SU-DHL-6 (cell line): ENCODE measurements at regions not wholly inside any gene's neighbourhood (a gene's known extent, or its start where the extent isn't known, plus 50 kb on each side); places are given as distances from the start of the nearest gene placed in this dataset.

Experiments
- H2AFZ ChIP-seq: fragments of 200-600 bp; sonication (generic); 2 replicates; pipeline ENCODE4 v1.6.1; 2014; ENCODE audit warnings: low read depth, mild to moderate bottlenecking, moderate library complexity, mixed read lengths, antibody characterized with exemption, low read length; ENCODE audit not compliant: severe bottlenecking
- H3F3A ChIP-seq: fragments of 200-600 bp; shearing (Covaris generic); 2 replicates; pipeline ENCODE4 v1.6.0; 2016; ENCODE audit warnings: antibody characterized with exemption, mild to moderate bottlenecking; ENCODE audit not compliant: insufficient read depth
- H3K27ac ChIP-seq: fragments of 200-600 bp; sonication (generic); 2 replicates; pipeline ENCODE4 v1.5.1; 2016; ENCODE audit warnings: low read depth, mild to moderate bottlenecking, low read length, moderate library complexity, mixed read lengths
- H3K27me3 ChIP-seq: fragments of 200-600 bp; sonication (generic), shearing (Covaris generic); 2 replicates; pipeline ENCODE4 v1.6.0; 2014; ENCODE audit warnings: mild to moderate bottlenecking, low read length
- H3K36me3 ChIP-seq: fragments of 200-600 bp; sonication (generic); 2 replicates; pipeline ENCODE4 v1.6.1; 2014; ENCODE audit warnings: mild to moderate bottlenecking, low read length, mixed read lengths
- H3K4me2 ChIP-seq: fragments of 300-600, 200-600 bp; shearing (Covaris generic), sonication (generic); 2 replicates; pipeline ENCODE4 v1.6.0; 2014; ENCODE audit warnings: low read length, low read depth, mild to moderate bottlenecking; ENCODE audit not compliant: poor library complexity, severe bottlenecking
- H3K4me3 ChIP-seq: fragments of 200-600 bp; sonication (generic); 2 replicates; pipeline ENCODE4 v1.5.1; 2014; ENCODE audit warnings: antibody characterized with exemption, low read length, mild to moderate bottlenecking, mixed read lengths; ENCODE audit not compliant: insufficient read depth, poor library complexity, severe bottlenecking
- H3K79me2 ChIP-seq: fragments of 200-600 bp; sonication (generic); 2 replicates; pipeline ENCODE4 v1.6.1; 2014; ENCODE audit warnings: mild to moderate bottlenecking, low read length, moderate library complexity; ENCODE audit not compliant: insufficient read depth
- H3K9ac ChIP-seq: fragments of 200-600 bp; sonication (generic); 2 replicates; pipeline ENCODE4 v1.7.0; 2014; ENCODE audit warnings: mild to moderate bottlenecking, low read length
- H3K9me2 ChIP-seq: fragments of 200-600 bp; sonication (generic); replicated peaks from 2 replicates; pipeline ENCODE4 v1.6.1; 2014; ENCODE audit warnings: low read length; ENCODE audit not compliant: insufficient read depth
- H3K9me3 ChIP-seq: fragments of 200-600 bp; sonication (generic); 2 replicates; pipeline ENCODE4 v1.6.1; 2014; ENCODE audit warnings: low read length, mixed read lengths; ENCODE audit not compliant: insufficient read depth
- H4K20me1 ChIP-seq: fragments of 200-600 bp; sonication (generic); 2 replicates; pipeline ENCODE4 v1.6.1; 2014; ENCODE audit warnings: low read depth, mild to moderate bottlenecking, antibody characterized with exemption, low read length, moderate library complexity, mixed read lengths
- EZH2phosphoT487 ChIP-seq: fragments of 200-600 bp; sonication (generic), shearing (Covaris generic); conservative IDR thresholded peaks from 2 replicates; pipeline ENCODE4 v1.6.1; 2018; ENCODE audit warnings: mild to moderate bottlenecking, antibody characterized with exemption, low read length, moderate library complexity, mixed read lengths
- TF ChIP-seq, protein P1 (sequence below): fragments of 200-600 bp; sonication (generic); IDR thresholded peaks from one replicate; pipeline ENCODE4 v1.5.1; 2017; ENCODE audit warnings: antibody characterized with exemption, mild to moderate bottlenecking, low read length, moderate library complexity; ENCODE audit not compliant: insufficient read depth, poor library complexity, severe bottlenecking

DNA sequence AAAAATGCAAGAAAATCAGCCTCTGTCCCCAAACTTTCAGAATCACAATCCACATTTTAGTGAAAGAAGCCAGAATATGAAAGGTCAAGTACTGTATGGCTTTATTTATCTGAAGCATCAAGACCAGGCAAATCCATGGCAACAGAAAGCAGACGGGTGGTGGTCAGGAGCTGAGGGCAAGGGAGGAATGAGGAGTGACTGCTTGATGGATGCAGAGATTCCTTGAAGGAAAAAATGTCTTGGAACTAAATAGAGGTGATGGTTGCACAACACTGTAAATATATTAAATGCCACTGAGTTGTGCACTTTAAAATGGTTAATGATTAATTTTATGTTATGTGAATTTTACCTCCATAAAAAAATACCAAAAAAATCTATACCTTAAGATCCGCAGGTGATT is 165.1 kb downstream of the GXYLT1 start:
- Histone ChIP-seq H3K27me3 (no peaks in the 10 kb centered on the region), H3K36me3 (no peaks in the 10 kb centered on the region), H3K4me2 (no peak overlapping the region), H3K4me3 (no peak overlapping the region), H3K27ac (no peak overlapping the region), H4K20me1 (no peaks in the 10 kb centered on the region), H3F3A (no peaks in the 10 kb centered on the region), H3K9ac (no peak overlapping the region), H3K79me2 (no peaks in the 10 kb centered on the region), H3K9me3 (no peaks in the 10 kb centered on the region), H2AFZ (no peak overlapping the region), H3K9me2 (no peaks in the 10 kb centered on the region)
- TF ChIP-seq EZH2phosphoT487 = no peak
- TF ChIP-seq, protein P1, sequence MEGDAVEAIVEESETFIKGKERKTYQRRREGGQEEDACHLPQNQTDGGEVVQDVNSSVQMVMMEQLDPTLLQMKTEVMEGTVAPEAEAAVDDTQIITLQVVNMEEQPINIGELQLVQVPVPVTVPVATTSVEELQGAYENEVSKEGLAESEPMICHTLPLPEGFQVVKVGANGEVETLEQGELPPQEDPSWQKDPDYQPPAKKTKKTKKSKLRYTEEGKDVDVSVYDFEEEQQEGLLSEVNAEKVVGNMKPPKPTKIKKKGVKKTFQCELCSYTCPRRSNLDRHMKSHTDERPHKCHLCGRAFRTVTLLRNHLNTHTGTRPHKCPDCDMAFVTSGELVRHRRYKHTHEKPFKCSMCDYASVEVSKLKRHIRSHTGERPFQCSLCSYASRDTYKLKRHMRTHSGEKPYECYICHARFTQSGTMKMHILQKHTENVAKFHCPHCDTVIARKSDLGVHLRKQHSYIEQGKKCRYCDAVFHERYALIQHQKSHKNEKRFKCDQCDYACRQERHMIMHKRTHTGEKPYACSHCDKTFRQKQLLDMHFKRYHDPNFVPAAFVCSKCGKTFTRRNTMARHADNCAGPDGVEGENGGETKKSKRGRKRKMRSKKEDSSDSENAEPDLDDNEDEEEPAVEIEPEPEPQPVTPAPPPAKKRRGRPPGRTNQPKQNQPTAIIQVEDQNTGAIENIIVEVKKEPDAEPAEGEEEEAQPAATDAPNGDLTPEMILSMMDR = no peak

DNA sequence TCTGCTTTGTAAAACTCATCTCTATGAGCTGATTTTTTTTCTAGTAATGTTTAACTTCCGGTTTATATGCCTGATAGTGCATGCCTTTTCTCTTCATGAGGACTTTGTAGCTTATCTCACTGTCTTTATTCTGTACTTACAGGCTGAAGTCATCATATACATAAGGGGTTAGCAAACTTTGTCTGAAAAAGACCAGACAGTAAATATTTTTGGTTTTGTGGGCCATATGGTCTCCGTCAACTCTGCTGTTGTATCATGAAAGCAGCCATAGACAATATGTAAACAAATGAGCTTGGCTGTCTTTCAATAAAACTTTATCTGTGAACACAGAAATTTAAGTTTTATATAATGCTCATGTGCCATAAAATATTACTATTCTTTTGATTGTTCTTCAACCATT is 172.1 kb downstream of the GXYLT1 start:
- no peaks in the 10 kb centered on the region for H3K9me2 ChIP-seq
- H3K27me3 ChIP-seq = no peaks in the 10 kb centered on the region
- H3K79me2 ChIP-seq = no peaks in the 10 kb centered on the region
- H3K9me3 ChIP-seq = no peaks in the 10 kb centered on the region
- no peaks in the 10 kb centered on the region for H3F3A ChIP-seq
- H3K36me3 ChIP-seq = no peaks in the 10 kb centered on the region
- H3K27ac ChIP-seq = no peak overlapping the region
- H2AFZ ChIP-seq = no peak overlapping the region
- no peak overlapping the region for H3K4me3 ChIP-seq
- no peak overlapping the region for H3K4me2 ChIP-seq
- TF ChIP-seq, protein P1 = no peak
- no peak for TF ChIP-seq EZH2phosphoT487
- H3K9ac ChIP-seq = no peak overlapping the region
- H4K20me1 ChIP-seq = no peaks in the 10 kb centered on the region

DNA sequence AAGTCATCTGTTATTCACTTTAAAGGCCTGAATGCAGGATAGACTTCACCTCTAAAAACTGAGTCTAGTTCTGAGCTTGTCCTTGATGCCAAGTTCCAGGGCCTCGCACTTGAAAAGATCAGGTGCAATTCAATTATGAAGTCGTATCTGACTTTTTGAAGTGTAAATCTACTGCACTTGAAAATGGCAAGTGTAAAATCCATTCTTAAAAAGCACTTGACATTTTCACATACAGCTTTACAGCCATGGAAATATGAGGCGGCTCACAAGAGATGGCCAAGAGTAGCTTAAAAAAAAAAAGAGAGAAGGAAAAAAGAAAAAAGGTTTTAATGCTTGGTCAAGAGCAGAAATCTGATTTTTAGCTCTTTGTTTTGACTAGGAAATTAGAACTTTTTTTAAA is 172.5 kb downstream of the GXYLT1 start:
- TF ChIP-seq, protein P1 = no peak
- TF ChIP-seq EZH2phosphoT487 = no peak
- Histone ChIP-seq H4K20me1 (no peaks in the 10 kb centered on the region), H3K4me2 (no peak overlapping the region), H3K9me3 (no peaks in the 10 kb centered on the region), H3K9me2 (no peaks in the 10 kb centered on the region), H3K27ac (no peak overlapping the region), H3F3A (no peaks in the 10 kb centered on the region), H3K4me3 (no peak overlapping the region), H3K9ac (no peak overlapping the region), H2AFZ (no peak overlapping the region), H3K79me2 (no peaks in the 10 kb centered on the region), H3K27me3 (no peaks in the 10 kb centered on the region), H3K36me3 (no peaks in the 10 kb centered on the region)
